HUES48 (cell line): ENCODE measurements at regions not wholly inside any gene's neighbourhood (a gene's known extent, or its start where the extent isn't known, plus 50 kb on each side); places are given as distances from the start of the nearest gene placed in this dataset.

Source experiments
- H3K27ac ChIP-seq: one replicate; pipeline ENCODE4 v1.7.0; 2013; ENCODE audit warnings: low read depth, low read length, inconsistent platforms
- H3K27me3 ChIP-seq: 2 replicates; pipeline ENCODE4 v1.6.1; 2013; ENCODE audit warnings: mild to moderate bottlenecking, low read length; ENCODE audit not compliant: control insufficient read depth, insufficient read depth
- H3K36me3 ChIP-seq: 2 replicates; pipeline ENCODE4 v1.6.1; 2013; ENCODE audit warnings: low read length; ENCODE audit not compliant: control insufficient read depth, insufficient read depth
- H3K4me1 ChIP-seq: 2 replicates; pipeline ENCODE4 v1.6.1; 2013; ENCODE audit warnings: mild to moderate bottlenecking, low read length; ENCODE audit not compliant: control insufficient read depth, insufficient read depth
- H3K4me3 ChIP-seq: 2 replicates; pipeline ENCODE4 v1.5.1; 2013; ENCODE audit warnings: mild to moderate bottlenecking, low read depth, low read length
- H3K9ac ChIP-seq: 2 replicates; pipeline ENCODE4 v1.6.1; 2013; ENCODE audit warnings: mild to moderate bottlenecking, low read depth, low read length, moderate library complexity
- H3K9me3 ChIP-seq: 2 replicates; pipeline ENCODE4 v1.6.1; 2013; ENCODE audit warnings: low read length; ENCODE audit not compliant: control insufficient read depth, insufficient read depth

DNA sequence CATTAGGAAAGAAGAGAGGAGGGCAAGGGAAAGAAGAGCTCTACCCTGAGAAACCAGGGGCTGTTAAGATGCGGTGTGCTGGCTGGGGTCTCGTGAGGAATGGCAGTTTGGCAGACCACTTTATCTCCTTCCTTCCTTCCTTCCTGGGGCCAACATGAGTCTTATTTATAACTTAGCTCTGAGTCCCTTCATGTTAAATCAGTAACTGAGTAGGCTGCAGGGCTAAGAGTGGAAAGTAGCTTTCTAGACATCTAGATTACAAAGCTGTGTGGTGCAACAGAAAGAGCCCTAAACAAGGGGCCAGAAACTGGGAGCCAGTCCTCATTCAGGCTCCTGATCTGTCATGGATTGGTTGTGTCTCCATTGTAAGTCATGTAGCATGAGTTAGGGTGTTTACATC is 135.4 kb upstream of the DUSP10 start:
- Histone ChIP-seq H3K9me3 (no peaks in the 10 kb centered on the region), H3K4me3 (no peak overlapping the region), H3K4me1 (no peaks in the 10 kb centered on the region), H3K27me3 (no peaks in the 10 kb centered on the region), H3K27ac (no peak overlapping the region), H3K9ac (no peak overlapping the region), H3K36me3 (no peaks in the 10 kb centered on the region)

DNA sequence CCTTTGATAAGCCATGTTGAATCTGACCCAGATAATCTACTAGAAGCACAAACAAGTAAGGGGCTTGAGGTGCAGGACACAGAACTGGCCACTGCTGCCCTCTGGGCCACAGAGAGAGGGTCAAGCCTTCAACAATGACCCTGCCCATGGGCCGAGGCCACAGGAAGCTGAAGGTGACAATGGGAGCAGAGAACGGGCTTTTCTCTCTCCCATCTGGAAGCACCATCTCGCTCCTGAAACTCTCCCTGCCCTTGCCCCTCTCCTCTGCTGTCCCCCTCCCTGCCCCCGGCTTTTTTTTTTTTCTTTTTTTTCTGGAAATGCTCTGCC is 133.1 kb upstream of the DUSP10 start:
- Histone ChIP-seq H3K9ac (no peak overlapping the region), H3K9me3 (no peaks in the 10 kb centered on the region), H3K4me3 (no peak overlapping the region), H3K4me1 (no peaks in the 10 kb centered on the region), H3K36me3 (no peaks in the 10 kb centered on the region), H3K27me3 (no peaks in the 10 kb centered on the region), H3K27ac (no peak overlapping the region)

DNA sequence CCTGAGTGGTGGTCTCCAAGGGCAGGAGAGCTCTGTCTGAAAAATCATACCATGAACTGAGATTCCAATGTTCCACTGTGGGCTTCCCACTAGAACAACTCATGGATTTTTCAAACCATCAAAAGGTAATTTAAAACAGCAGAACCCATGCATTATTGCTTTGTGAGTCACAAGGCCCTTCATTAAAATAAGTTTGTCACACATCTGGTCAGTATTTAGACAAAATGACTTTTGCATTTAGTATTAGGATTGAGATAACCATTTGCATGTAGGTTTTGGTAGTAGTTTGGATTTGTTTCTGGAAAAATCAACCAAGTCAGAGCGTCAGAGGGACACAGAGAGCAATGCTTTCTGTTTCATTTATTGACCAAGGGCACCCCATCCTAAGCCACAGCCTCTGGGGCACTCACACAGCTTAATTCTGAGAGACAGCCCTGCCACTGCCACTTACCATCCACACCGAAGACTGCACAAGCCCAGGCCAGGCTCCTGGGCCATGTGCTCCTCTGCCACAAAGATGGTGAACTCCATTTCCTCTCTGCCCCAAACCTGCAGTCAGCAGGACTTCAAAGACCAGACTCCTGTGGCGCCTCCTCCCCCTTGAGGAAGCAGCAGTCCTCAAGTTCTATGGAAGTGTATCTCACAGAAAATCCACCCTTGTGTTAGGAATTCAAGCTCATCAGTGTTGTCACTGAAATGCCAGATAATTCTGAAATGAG is 132.6 kb upstream of the DUSP10 start:
- no peaks in the 10 kb centered on the region for H3K4me1 ChIP-seq
- no peak overlapping the region for H3K4me3 ChIP-seq
- H3K27ac ChIP-seq, result no peak overlapping the region
- H3K27me3 ChIP-seq, result no peaks in the 10 kb centered on the region
- H3K36me3 ChIP-seq, result no peaks in the 10 kb centered on the region
- H3K9me3 ChIP-seq, result no peaks in the 10 kb centered on the region
- H3K9ac ChIP-seq, result no peak overlapping the region

DNA sequence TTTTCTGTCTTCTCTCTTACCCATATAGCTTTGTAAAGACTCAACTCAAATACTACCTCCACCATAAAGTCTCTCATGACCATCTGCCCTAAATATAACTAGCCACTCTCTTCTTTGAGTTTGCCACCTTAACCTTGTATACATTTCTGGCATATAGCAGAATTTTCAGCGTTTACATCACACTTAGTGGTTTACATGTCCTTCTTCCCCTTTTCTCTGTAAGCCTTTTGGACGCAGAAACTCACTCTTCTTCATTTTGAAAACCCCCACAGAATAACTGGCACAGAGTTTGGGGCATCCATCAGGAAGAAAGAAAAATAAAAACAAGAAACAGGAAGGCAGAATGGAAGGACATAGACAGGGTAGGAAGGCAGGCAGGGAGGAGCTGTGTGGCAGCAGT is 131.8 kb upstream of the DUSP10 start:
- Histone ChIP-seq H3K27ac (no peak overlapping the region), H3K27me3 (no peaks in the 10 kb centered on the region), H3K36me3 (no peaks in the 10 kb centered on the region), H3K9ac (no peak overlapping the region), H3K4me3 (no peak overlapping the region), H3K4me1 (no peaks in the 10 kb centered on the region), H3K9me3 (no peaks in the 10 kb centered on the region)

DNA sequence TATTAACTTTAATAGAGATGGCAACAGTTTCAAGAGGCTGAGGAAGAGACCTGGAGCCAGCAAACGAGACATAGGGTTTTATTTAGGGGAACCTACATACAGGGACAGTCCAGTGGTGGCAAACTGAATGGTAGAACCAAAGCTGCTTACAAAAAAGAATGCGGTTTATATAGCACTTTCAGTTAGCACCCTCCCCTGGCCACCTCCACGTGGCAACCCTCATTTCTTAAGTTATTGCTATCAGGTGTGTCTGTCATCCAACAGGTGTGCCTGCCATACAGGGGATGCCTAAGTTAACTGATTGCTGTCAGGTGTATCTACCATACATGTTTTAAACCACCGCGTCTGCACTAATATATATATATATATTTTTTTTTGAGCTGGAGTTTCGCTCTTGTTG is 129.2 kb upstream of the DUSP10 start:
- Histone ChIP-seq H3K9ac (no peak overlapping the region), H3K27ac (no peak overlapping the region), H3K27me3 (no peaks in the 10 kb centered on the region), H3K4me3 (no peak overlapping the region), H3K4me1 (no peaks in the 10 kb centered on the region), H3K9me3 (no peaks in the 10 kb centered on the region), H3K36me3 (no peaks in the 10 kb centered on the region)

DNA sequence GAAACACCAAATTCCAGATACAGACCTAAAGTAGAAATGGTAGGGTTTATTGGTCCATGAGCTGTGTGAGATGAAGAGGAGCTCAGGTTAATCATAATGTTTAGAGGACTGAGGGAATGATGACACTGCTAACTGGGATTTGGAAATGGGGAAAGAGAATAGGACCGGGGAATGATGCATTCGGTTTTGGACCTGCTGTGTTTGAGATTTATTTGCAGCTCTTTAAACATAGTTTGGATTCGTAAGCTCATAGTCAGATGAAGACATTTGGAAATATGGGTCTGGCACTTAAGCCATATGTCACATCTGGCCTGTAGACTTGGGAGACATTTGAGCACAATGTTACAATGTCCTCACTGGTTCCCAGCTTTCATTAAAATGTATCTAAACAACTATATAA is 127.9 kb upstream of the DUSP10 start:
- no peak overlapping the region for H3K9ac ChIP-seq
- H3K27ac ChIP-seq, result no peak overlapping the region
- H3K9me3 ChIP-seq, result no peaks in the 10 kb centered on the region
- no peaks in the 10 kb centered on the region for H3K4me1 ChIP-seq
- H3K27me3 ChIP-seq, result no peaks in the 10 kb centered on the region
- no peaks in the 10 kb centered on the region for H3K36me3 ChIP-seq
- H3K4me3 ChIP-seq, result no peak overlapping the region

DNA sequence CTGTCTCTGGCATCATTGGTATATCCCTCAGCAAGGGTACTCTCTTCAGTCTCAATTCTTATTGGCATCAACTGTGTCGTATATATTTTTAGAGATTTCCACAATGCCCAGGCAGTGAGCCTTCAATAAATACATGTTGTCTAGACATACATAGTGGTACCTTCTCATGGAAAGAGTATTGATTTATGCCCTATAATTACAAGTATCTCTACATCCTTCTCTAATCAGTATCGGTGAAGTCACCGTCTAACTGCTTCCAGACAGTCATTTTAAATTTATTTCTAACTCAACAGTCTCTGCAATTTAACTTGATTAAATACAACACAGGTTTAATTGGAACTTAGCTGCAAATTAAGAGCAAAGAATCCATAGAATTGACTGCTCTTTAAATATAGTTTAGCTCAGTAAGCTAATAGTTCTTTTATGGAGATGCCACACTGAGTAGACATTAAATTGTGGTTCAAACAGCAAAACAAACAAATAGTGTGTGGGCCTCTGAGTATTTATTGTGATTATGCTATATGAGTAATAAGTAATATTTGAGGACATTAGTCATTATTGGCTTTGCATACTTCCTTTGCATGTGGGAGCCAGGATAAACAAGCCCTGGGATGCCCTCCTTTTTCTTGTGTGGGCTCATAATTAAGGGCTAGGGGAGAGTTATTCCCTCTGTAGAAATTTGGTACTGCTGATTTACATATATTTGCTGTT is 126.9 kb upstream of the DUSP10 start:
- no peaks in the 10 kb centered on the region for H3K27me3 ChIP-seq
- H3K27ac ChIP-seq, result no peak overlapping the region
- no peaks in the 10 kb centered on the region for H3K4me1 ChIP-seq
- no peak overlapping the region for H3K9ac ChIP-seq
- H3K4me3 ChIP-seq, result no peak overlapping the region
- no peaks in the 10 kb centered on the region for H3K36me3 ChIP-seq
- no peaks in the 10 kb centered on the region for H3K9me3 ChIP-seq

DNA sequence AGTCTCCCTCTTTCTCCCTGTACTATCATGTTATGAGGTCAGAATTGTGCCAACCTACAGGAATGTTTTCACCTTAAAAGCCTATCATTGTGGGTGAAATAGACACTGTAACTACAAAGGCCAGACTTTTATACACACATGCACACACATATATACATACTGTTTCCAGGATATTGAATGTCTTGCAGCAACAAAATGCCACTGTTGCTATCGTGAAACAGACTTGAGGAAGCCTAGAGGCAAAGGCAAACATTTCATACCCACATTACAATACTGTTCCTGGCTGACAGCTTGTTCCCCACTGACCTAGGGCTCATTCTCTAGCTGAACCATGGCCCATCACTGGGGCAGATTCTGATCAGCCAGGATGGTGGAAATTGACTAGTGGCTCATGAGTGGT is 125.1 kb upstream of the DUSP10 start:
- Histone ChIP-seq H3K27me3 (no peaks in the 10 kb centered on the region), H3K4me1 (no peaks in the 10 kb centered on the region), H3K4me3 (no peak overlapping the region), H3K27ac (no peak overlapping the region), H3K9ac (no peak overlapping the region), H3K36me3 (no peaks in the 10 kb centered on the region), H3K9me3 (no peaks in the 10 kb centered on the region)

DNA sequence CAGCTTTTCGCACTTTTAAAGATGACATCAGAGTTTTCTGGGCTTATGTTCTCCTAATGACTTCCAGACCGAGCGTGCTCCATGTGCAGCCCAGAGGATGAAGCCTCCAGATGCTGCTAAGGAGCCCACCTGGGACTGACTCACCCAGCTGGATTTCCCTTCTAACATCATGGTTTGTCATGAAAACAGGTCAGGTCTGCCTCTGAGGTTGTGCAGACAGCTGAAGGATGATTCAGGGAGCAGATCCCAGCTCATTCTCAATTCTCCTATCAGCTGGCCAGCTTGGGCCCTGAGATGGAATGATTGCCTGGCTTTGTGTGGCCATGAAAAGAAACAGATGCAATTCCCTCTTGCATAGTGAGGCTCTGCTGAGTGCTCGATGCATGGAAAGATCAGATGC is 123.9 kb upstream of the DUSP10 start:
- no peaks in the 10 kb centered on the region for H3K9me3 ChIP-seq
- H3K9ac ChIP-seq, result no peak overlapping the region
- H3K27me3 ChIP-seq, result no peaks in the 10 kb centered on the region
- no peaks in the 10 kb centered on the region for H3K4me1 ChIP-seq
- H3K4me3 ChIP-seq, result no peak overlapping the region
- H3K27ac ChIP-seq, result no peak overlapping the region
- no peaks in the 10 kb centered on the region for H3K36me3 ChIP-seq

DNA sequence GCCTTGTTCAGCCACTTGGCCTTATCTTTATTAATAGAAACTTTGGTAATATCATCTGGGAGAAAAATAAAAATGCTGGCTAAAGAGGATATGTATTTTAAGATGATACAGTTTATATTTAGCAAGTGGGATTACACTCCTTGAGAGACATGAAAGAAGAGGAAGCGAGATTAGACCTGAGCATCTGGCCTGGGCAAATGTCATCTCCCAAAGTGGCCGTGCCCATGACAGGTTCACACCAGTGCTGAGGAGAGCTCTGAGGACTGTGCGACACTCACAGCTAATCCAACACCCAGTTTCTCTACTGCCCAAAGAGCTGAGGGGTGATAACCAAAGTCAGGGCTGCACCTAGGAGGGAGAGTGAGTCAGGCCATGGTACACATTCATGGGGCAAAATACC is 121.7 kb upstream of the DUSP10 start:
- Histone ChIP-seq H3K4me1 (no peaks in the 10 kb centered on the region), H3K36me3 (no peaks in the 10 kb centered on the region), H3K9me3 (no peaks in the 10 kb centered on the region), H3K27ac (no peak overlapping the region), H3K27me3 (no peaks in the 10 kb centered on the region), H3K4me3 (no peak overlapping the region), H3K9ac (no peak overlapping the region)

DNA sequence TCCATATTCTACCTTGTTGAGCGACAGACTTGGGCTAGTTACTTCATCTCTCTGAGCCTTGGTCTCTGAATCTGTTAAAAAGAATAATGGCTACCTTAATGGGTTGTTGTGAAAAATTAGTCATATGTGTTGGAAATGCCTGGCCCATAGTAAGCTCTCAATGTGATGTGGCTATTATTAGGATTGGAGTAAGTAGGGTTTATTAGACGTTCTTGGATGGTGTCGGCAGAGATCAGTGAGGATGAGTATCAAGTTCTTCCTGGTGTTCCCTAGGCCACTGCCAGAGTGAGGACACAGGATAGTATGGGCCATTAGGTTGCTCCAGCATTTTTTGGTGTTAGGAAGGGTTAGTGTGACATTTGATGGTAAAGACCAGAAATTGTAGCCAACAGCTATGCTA is 121.1 kb upstream of the DUSP10 start:
- Histone ChIP-seq H3K27ac (no peak overlapping the region), H3K27me3 (no peaks in the 10 kb centered on the region), H3K36me3 (no peaks in the 10 kb centered on the region), H3K9ac (no peak overlapping the region), H3K4me1 (no peaks in the 10 kb centered on the region), H3K9me3 (no peaks in the 10 kb centered on the region), H3K4me3 (no peak overlapping the region)
